Esophagus muscularis mucosa (tissue), 4 donors: ENCODE measurements at regions not wholly inside any gene's neighbourhood (a gene's known extent, or its start where the extent isn't known, plus 50 kb on each side); places are given as distances from the start of the nearest gene placed in this dataset.

Experiments
- DNase-seq: peaks from one replicate; pipeline ENCODE4 v3.0.0-alpha.2; 2017; ENCODE audit errors: extremely low spot score
- H3K27ac ChIP-seq, 4 donors: fragments of 200-600 bp; sonication (generic); replicated peaks in 1 of 4; 1 replicate in 3 of 4; 2 replicates in 1 of 4; pipeline ENCODE4 v1.5.1; 2016 to 2019; ENCODE audit warnings: mild to moderate bottlenecking in 1 of 4
- H3K27me3 ChIP-seq, 4 donors: fragments of 200-600 bp; sonication (generic); one replicate each; pipeline versions ENCODE4 v1.5.1 to v1.6.0; 2016 to 2019
- H3K36me3 ChIP-seq, 4 donors: fragments of 200-600 bp; sonication (generic); one replicate each; pipeline ENCODE4 v1.5.1; 2016 to 2019
- H3K4me1 ChIP-seq, 4 donors: fragments of 200-600 bp; sonication (generic); one replicate each; pipeline ENCODE4 v1.5.1; 2016 to 2019
- H3K4me3 ChIP-seq, 4 donors: fragments of 200-600 bp; sonication (generic); 1 replicate in 2 of 4; 2 replicates in 2 of 4; pipeline ENCODE4 v1.5.1; 2016 to 2019; ENCODE audit warnings: mild to moderate bottlenecking in 4 of 4, moderate library complexity in 1 of 4
- H3K9me3 ChIP-seq, 4 donors: fragments of 200-600 bp; sonication (generic); 1 replicate in 3 of 4; 2 replicates in 1 of 4; pipeline ENCODE4 v1.5.1; 2016 to 2019
- EP300 ChIP-seq: sonication (generic); formaldehyde crosslinking; IDR thresholded peaks from one replicate; pipeline ENCODE4 v1.6.1; 2017; ENCODE audit warnings: antibody characterized with exemption
- POLR2A ChIP-seq: fragments of 450-650 bp; IDR thresholded peaks from one replicate; pipeline ENCODE4 v1.6.1; 2017; ENCODE audit warnings: antibody characterized with exemption, moderate library complexity, mild to moderate bottlenecking, low read depth
- POLR2AphosphoS5 ChIP-seq, 2 donors: sonication (generic); formaldehyde crosslinking; IDR thresholded peaks; one replicate each; pipeline ENCODE4 v1.6.1; 2017; ENCODE audit warnings: antibody characterized with exemption in 2 of 2
- WGBS: methylation state at CpG from one replicate; pipeline ENCODE4 v1.1.5; 2018; 5-methylcytosine and 5-hydroxymethylcytosine counted together
- intact Hi-C: fragments of 100-400 bp; cut with DNase I; formaldehyde crosslinking; loops from one replicate; pipeline ENCODE4 v1.15.1; 2023
- TF ChIP-seq, protein P1 (sequence below), 3 experiments: fragments of 200-600 bp in 2 of 3; fragments of 450-650 bp in 1 of 3; sonication (generic) in 2 of 3; IDR thresholded peaks; one replicate each; pipeline ENCODE4 v1.5.1; 2017 to 2019; ENCODE audit warnings: antibody characterized with exemption in 3 of 3, mild to moderate bottlenecking in 2 of 3, moderate library complexity in 1 of 3

DNA sequence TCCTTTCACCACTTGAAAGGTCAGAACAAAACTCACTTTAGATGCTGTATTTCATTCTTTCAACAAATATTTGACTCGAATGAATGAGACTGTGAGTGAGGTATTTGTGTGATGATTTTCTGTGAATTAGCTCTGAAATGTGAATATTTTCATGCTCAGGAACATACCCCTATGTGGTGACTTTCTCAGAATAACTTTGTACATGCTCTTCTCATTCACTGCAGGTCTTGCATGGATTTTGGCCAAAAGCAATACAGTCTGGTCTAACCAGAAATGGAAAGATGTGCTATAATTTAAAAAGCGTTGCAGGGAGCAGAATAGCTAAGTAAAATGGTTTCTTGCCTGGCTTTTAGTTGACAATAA lies 75.5 kb downstream of the MYCN start:
- TF ChIP-seq POLR2A (no peak), EP300 (no peak), POLR2AphosphoS5 (IDR thresholded peaks at IDR 0.05) (no peak)
- TF ChIP-seq, protein P1, sequence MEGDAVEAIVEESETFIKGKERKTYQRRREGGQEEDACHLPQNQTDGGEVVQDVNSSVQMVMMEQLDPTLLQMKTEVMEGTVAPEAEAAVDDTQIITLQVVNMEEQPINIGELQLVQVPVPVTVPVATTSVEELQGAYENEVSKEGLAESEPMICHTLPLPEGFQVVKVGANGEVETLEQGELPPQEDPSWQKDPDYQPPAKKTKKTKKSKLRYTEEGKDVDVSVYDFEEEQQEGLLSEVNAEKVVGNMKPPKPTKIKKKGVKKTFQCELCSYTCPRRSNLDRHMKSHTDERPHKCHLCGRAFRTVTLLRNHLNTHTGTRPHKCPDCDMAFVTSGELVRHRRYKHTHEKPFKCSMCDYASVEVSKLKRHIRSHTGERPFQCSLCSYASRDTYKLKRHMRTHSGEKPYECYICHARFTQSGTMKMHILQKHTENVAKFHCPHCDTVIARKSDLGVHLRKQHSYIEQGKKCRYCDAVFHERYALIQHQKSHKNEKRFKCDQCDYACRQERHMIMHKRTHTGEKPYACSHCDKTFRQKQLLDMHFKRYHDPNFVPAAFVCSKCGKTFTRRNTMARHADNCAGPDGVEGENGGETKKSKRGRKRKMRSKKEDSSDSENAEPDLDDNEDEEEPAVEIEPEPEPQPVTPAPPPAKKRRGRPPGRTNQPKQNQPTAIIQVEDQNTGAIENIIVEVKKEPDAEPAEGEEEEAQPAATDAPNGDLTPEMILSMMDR (IDR thresholded peaks at IDR 0.05) = no peak
- Histone ChIP-seq H3K4me1 (peaks cover 2 to 19% (median 16%) of the 10 kb centered on the region in 4 donors), H3K9me3 (no peaks in the 10 kb centered on the region), H3K4me3 (no peak overlapping the region), H3K27me3 (peaks cover 0 to 61% (median 26%) of the 10 kb centered on the region in 4 donors), H3K36me3 (no peaks in the 10 kb centered on the region), H3K27ac (no peak overlapping the region)
- WGBS = 48% methylated on average over 2 of the region's 2 CpGs
- intact Hi-C loops = no loop called here
- no peak for DNase-seq

DNA sequence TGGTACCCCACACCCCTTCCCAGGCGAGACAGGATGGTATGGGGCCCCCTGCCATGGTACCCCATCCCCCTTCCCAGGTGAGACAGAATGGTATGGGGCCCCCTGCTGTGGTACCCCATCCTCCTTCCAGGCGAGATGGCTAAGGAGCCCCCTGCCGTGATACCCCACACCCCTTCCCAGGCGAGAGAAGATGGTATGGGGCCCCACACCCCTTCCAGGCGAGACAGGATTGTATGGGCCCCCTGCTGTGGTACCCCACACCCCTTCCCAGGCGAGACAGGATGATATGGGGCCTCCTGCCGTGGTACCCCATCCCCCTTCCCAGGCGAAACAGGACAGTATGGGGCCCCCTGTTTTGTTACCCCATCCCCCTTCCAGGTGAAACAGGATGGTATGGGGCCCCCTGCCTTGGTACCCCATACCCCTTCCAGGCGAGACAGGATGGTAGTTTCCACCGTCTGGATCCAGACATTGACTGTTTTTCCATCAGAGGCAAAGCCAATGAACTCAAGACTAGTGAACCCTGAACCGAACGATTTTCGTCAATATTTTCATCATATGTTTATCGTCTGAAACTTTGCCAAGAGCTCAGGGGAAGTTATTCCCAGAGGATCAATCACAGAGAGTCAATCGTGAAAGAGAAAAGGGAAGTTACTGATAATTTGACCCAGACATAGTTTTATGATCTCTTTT lies 75.0 kb downstream of the MYCN start:
- Histone ChIP-seq H3K36me3 (no peaks in the 10 kb centered on the region), H3K9me3 (no peaks in the 10 kb centered on the region), H3K27me3 (peaks cover 0 to 66% (median 26%) of the 10 kb centered on the region in 4 donors), H3K4me3 (no peak overlapping the region), H3K4me1 (peaks cover 2 to 19% (median 16%) of the 10 kb centered on the region in 4 donors), H3K27ac (no peak overlapping the region)
- no peak for DNase-seq
- WGBS = 80% methylated on average over 13 of the region's 15 CpGs
- intact Hi-C loops = no loop called here
- no peak for TF ChIP-seq POLR2A
- TF ChIP-seq EP300 = no peak
- TF ChIP-seq, protein P1 (IDR thresholded peaks at IDR 0.05) = no peak
- TF ChIP-seq POLR2AphosphoS5 (IDR thresholded peaks at IDR 0.05) = no peak

DNA sequence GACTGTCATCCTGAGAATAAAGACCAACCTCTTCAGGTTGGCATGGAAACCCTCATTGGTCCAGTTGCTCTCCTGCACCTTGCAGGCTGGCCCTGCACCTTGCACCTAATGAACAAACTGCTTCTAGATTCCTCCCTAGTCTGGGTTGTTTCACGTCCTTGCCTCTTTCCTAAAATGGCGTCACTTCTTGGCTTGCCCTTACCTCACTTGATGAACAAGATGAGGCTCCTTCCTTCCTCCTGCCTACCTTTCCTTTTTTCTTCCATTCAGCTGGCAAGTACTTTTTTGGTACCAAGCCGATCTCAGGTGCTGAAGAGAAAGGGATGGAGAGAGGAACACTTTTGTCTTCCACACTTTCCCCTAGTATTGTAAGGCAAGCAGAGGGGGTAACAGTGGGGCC lies 74.5 kb downstream of the MYCN start:
- intact Hi-C loops = no loop called here
- TF ChIP-seq POLR2AphosphoS5 (IDR thresholded peaks at IDR 0.05) (no peak), EP300 (no peak), POLR2A (no peak)
- TF ChIP-seq, protein P1 (IDR thresholded peaks at IDR 0.05) = no peak
- 78% methylated on average over 3 of the region's 3 CpGs for WGBS

DNA sequence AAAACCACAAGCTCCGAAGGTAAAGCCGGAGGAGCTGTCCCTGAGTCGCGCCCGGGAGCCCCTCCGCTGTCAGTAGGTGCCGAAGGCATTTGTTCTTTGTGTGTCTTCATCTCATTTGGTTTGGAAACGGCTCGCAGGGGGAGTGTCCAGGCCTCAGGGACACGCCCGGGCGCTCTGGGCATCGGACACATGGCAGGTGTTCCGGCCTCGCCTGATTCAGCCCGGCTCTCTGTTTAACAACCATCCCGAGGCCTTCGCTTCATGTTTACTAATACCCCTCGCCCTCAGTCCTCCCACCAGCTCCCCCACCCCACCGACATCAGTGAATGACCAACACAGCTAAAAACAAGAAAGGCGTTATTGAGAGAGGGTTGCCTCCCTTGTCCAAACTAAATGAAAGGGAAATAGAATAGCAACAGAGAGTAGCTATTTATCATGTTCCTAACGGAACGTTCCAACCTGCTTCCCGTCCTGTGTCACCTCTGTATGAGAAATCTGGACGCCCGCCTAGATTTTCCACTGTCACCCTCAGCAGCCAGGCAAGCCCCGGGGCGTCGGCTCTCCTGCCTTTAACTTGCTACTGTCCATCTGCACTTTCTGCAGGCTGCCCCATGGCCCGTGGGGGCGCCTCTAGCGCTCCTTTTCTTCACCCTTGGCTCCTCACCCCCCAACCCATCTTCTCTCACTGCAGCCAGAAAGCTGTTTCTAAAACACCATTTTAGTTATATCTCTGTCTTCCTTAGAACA lies 73.9 kb downstream of the MYCN start:
- no peaks in the 10 kb centered on the region for H3K36me3 ChIP-seq
- TF ChIP-seq POLR2A (no peak), EP300 (no peak)
- TF ChIP-seq, protein P1 (IDR thresholded peaks at IDR 0.05) = no peak
- H3K27me3 ChIP-seq = peaks cover 0 to 72% (median 26%) of the 10 kb centered on the region in 4 donors
- H3K9me3 ChIP-seq = no peaks in the 10 kb centered on the region
- DNase-seq = no peak
- peaks cover 2 to 19% (median 16%) of the 10 kb centered on the region in 4 donors for H3K4me1 ChIP-seq
- no peak overlapping the region for H3K27ac ChIP-seq
- H3K4me3 ChIP-seq = no peak overlapping the region
- intact Hi-C loops = no loop called here
- WGBS = 30% methylated on average over 32 of the region's 32 CpGs

More for the DNA sequence above, 74.5 kb downstream of the MYCN start:
- Histone ChIP-seq H3K36me3 (no peaks in the 10 kb centered on the region), H3K27ac (no peak overlapping the region), H3K9me3 (no peaks in the 10 kb centered on the region), H3K27me3 (peaks cover 0 to 71% (median 26%) of the 10 kb centered on the region in 4 donors), H3K4me1 (peaks cover 2 to 19% (median 16%) of the 10 kb centered on the region in 4 donors), H3K4me3 (no peak overlapping the region)
- DNase-seq = no peak
